ENCODE measurements at regions not wholly inside any gene's neighbourhood (a gene's known extent, or its start where the extent isn't known, plus 50 kb on each side); places are given as distances from the start of the nearest gene placed in this dataset.

GRCh38 chr1:95716550-95716949, 482.5 kb downstream of the RWDD3 start:
- WGBS, 2 donors = 78 to 83% methylated on average over 5 of the region's 5 CpGs
- no peak overlapping the region for H3K27ac ChIP-seq (ENCODE audit: low read depth in 1 of 2, low read length in 2 of 2)
- ATAC-seq (ENCODE audit: low FRiP score) (no peak), DNase-seq (no peak)
- no peaks in the 10 kb centered on the region for H3K9me3 ChIP-seq (ENCODE audit: control insufficient read depth, low read length)
- H3K4me3 ChIP-seq (ENCODE audit: low read length in 2 of 2) = no peak overlapping the region
- intact Hi-C loops (cut with DNase I) = no loop called here
- H3K27me3 ChIP-seq (ENCODE audit: control insufficient read depth in 1 of 2, insufficient read depth in 2 of 2, low read length in 1 of 2) = no peaks in the 10 kb centered on the region
- H3K4me1 ChIP-seq (ENCODE audit: control insufficient read depth in 1 of 2, insufficient read depth in 2 of 2, low read length in 2 of 2) = no peaks in the 10 kb centered on the region
- H3K36me3 ChIP-seq (ENCODE audit: control insufficient read depth in 1 of 2, insufficient read depth in 2 of 2, low read length in 1 of 2) = no peaks in the 10 kb centered on the region

- H3K27ac ChIP-seq (ENCODE audit: low read depth in 1 of 2, low read length in 2 of 2) = no peak overlapping the region
- 86 to 97% methylated on average over 1 of the region's 1 CpG for WGBS, 2 donors
- intact Hi-C loops (cut with DNase I) = no loop called here
- ATAC-seq (ENCODE audit: low FRiP score) = no peak
- DNase-seq = no peak
- H3K4me1 ChIP-seq (ENCODE audit: control insufficient read depth in 1 of 2, insufficient read depth in 2 of 2, low read length in 2 of 2) = no peaks in the 10 kb centered on the region
- H3K27me3 ChIP-seq (ENCODE audit: control insufficient read depth in 1 of 2, insufficient read depth in 2 of 2, low read length in 1 of 2) = no peaks in the 10 kb centered on the region
- no peaks in the 10 kb centered on the region for H3K36me3 ChIP-seq (ENCODE audit: control insufficient read depth in 1 of 2, insufficient read depth in 2 of 2, low read length in 1 of 2)
- H3K4me3 ChIP-seq (ENCODE audit: low read length in 2 of 2) = no peak overlapping the region
- no peaks in the 10 kb centered on the region for H3K9me3 ChIP-seq (ENCODE audit: control insufficient read depth, low read length)
Observed at GRCh38 chr1:95723346-95723745, 489.3 kb downstream of the RWDD3 start.

GRCh38 chr1:95728841-95729240, 494.8 kb downstream of the RWDD3 start:
- Histone ChIP-seq H3K27ac (ENCODE audit: low read depth in 1 of 2, low read length in 2 of 2) (no peak overlapping the region), H3K36me3 (ENCODE audit: control insufficient read depth in 1 of 2, insufficient read depth in 2 of 2, low read length in 1 of 2) (no peaks in the 10 kb centered on the region), H3K4me3 (ENCODE audit: low read length in 2 of 2) (no peak overlapping the region), H3K9me3 (ENCODE audit: control insufficient read depth, low read length) (no peaks in the 10 kb centered on the region), H3K27me3 (ENCODE audit: control insufficient read depth in 1 of 2, insufficient read depth in 2 of 2, low read length in 1 of 2) (no peaks in the 10 kb centered on the region), H3K4me1 (ENCODE audit: control insufficient read depth in 1 of 2, insufficient read depth in 2 of 2, low read length in 2 of 2) (no peaks in the 10 kb centered on the region)
- intact Hi-C loops (cut with DNase I) = no loop called here
- 78 to 82% methylated on average over 2 of the region's 2 CpGs for WGBS, 2 donors
- no peak for DNase-seq
- no peak for ATAC-seq (ENCODE audit: low FRiP score)

- WGBS, 2 donors = 60 to 62% methylated on average over 3 of the region's 3 CpGs
- no peak overlapping the region for H3K4me3 ChIP-seq (ENCODE audit: low read length in 2 of 2)
- no peak overlapping the region for H3K27ac ChIP-seq (ENCODE audit: low read depth in 1 of 2, low read length in 2 of 2)
- no peaks in the 10 kb centered on the region for H3K9me3 ChIP-seq (ENCODE audit: control insufficient read depth, low read length)
- intact Hi-C loops (cut with DNase I) = no loop called here
- H3K4me1 ChIP-seq (ENCODE audit: control insufficient read depth in 1 of 2, insufficient read depth in 2 of 2, low read length in 2 of 2) = no peaks in the 10 kb centered on the region
- DNase-seq (no peak), ATAC-seq (ENCODE audit: low FRiP score) (no peak)
- no peaks in the 10 kb centered on the region for H3K36me3 ChIP-seq (ENCODE audit: control insufficient read depth in 1 of 2, insufficient read depth in 2 of 2, low read length in 1 of 2)
- no peaks in the 10 kb centered on the region for H3K27me3 ChIP-seq (ENCODE audit: control insufficient read depth in 1 of 2, insufficient read depth in 2 of 2, low read length in 1 of 2)
Observed at GRCh38 chr1:95730986-95731385, 497.0 kb downstream of the RWDD3 start.

GRCh38 chr1:95731466-95731865, 497.5 kb downstream of the RWDD3 start:
- intact Hi-C loops (cut with DNase I) = no loop called here
- no peak overlapping the region for H3K4me3 ChIP-seq (ENCODE audit: low read length in 2 of 2)
- no peaks in the 10 kb centered on the region for H3K4me1 ChIP-seq (ENCODE audit: control insufficient read depth in 1 of 2, insufficient read depth in 2 of 2, low read length in 2 of 2)
- H3K36me3 ChIP-seq (ENCODE audit: control insufficient read depth in 1 of 2, insufficient read depth in 2 of 2, low read length in 1 of 2) = no peaks in the 10 kb centered on the region
- H3K27me3 ChIP-seq (ENCODE audit: control insufficient read depth in 1 of 2, insufficient read depth in 2 of 2, low read length in 1 of 2) = no peaks in the 10 kb centered on the region
- H3K27ac ChIP-seq (ENCODE audit: low read depth in 1 of 2, low read length in 2 of 2) = no peak overlapping the region
- no peak for DNase-seq
- ATAC-seq (ENCODE audit: low FRiP score) = no peak
- no peaks in the 10 kb centered on the region for H3K9me3 ChIP-seq (ENCODE audit: control insufficient read depth, low read length)

GRCh38 chr1:95733031-95733430, 499.0 kb downstream of the RWDD3 start:
- Histone ChIP-seq H3K4me3 (ENCODE audit: low read length in 2 of 2) (no peak overlapping the region), H3K4me1 (ENCODE audit: control insufficient read depth in 1 of 2, insufficient read depth in 2 of 2, low read length in 2 of 2) (no peaks in the 10 kb centered on the region), H3K27me3 (ENCODE audit: control insufficient read depth in 1 of 2, insufficient read depth in 2 of 2, low read length in 1 of 2) (no peaks in the 10 kb centered on the region), H3K27ac (ENCODE audit: low read depth in 1 of 2, low read length in 2 of 2) (no peak overlapping the region), H3K36me3 (ENCODE audit: control insufficient read depth in 1 of 2, insufficient read depth in 2 of 2, low read length in 1 of 2) (no peaks in the 10 kb centered on the region), H3K9me3 (ENCODE audit: control insufficient read depth, low read length) (no peaks in the 10 kb centered on the region)
- intact Hi-C loops (cut with DNase I) = no loop called here
- DNase-seq (no peak), ATAC-seq (ENCODE audit: low FRiP score) (no peak)
- 46 to 51% methylated on average over 1 of the region's 1 CpG for WGBS, 2 donors

- 82 to 86% methylated on average over 6 of the region's 6 CpGs for WGBS, 2 donors
- H3K9me3 ChIP-seq (ENCODE audit: control insufficient read depth, low read length) = no peaks in the 10 kb centered on the region
- intact Hi-C loops (cut with DNase I) = no loop called here
Observed at GRCh38 chr1:95733671-95734070, 499.7 kb downstream of the RWDD3 start.

GRCh38 chr1:95734560-95734959, 500.6 kb downstream of the RWDD3 start:
- no peak overlapping the region for H3K4me3 ChIP-seq (ENCODE audit: low read length in 2 of 2)
- DNase-seq = no peak
- no peaks in the 10 kb centered on the region for H3K4me1 ChIP-seq (ENCODE audit: control insufficient read depth in 1 of 2, insufficient read depth in 2 of 2, low read length in 2 of 2)
- no peak for ATAC-seq (ENCODE audit: low FRiP score)
- H3K9me3 ChIP-seq (ENCODE audit: control insufficient read depth, low read length) = no peaks in the 10 kb centered on the region
- 80 to 82% methylated on average over 2 of the region's 2 CpGs for WGBS, 2 donors
- H3K27me3 ChIP-seq (ENCODE audit: control insufficient read depth in 1 of 2, insufficient read depth in 2 of 2, low read length in 1 of 2) = no peaks in the 10 kb centered on the region
- H3K27ac ChIP-seq (ENCODE audit: low read depth in 1 of 2, low read length in 2 of 2) = no peak overlapping the region
- H3K36me3 ChIP-seq (ENCODE audit: control insufficient read depth in 1 of 2, insufficient read depth in 2 of 2, low read length in 1 of 2) = no peaks in the 10 kb centered on the region
- intact Hi-C loops (cut with DNase I) = no loop called here

More at GRCh38 chr1:95733671-95734070, 499.7 kb downstream of the RWDD3 start:
- H3K36me3 ChIP-seq (ENCODE audit: control insufficient read depth in 1 of 2, insufficient read depth in 2 of 2, low read length in 1 of 2) = no peaks in the 10 kb centered on the region
- ATAC-seq (ENCODE audit: low FRiP score) = no peak
- H3K4me3 ChIP-seq (ENCODE audit: low read length in 2 of 2) = no peak overlapping the region
- H3K27me3 ChIP-seq (ENCODE audit: control insufficient read depth in 1 of 2, insufficient read depth in 2 of 2, low read length in 1 of 2) = no peaks in the 10 kb centered on the region
- no peak for DNase-seq
- no peaks in the 10 kb centered on the region for H3K4me1 ChIP-seq (ENCODE audit: control insufficient read depth in 1 of 2, insufficient read depth in 2 of 2, low read length in 2 of 2)
- no peak overlapping the region for H3K27ac ChIP-seq (ENCODE audit: low read depth in 1 of 2, low read length in 2 of 2)

- H3K4me1 ChIP-seq (ENCODE audit: control insufficient read depth in 1 of 2, insufficient read depth in 2 of 2, low read length in 2 of 2) = no peaks in the 10 kb centered on the region
- H3K27me3 ChIP-seq (ENCODE audit: control insufficient read depth in 1 of 2, insufficient read depth in 2 of 2, low read length in 1 of 2) = no peaks in the 10 kb centered on the region
- H3K4me3 ChIP-seq (ENCODE audit: low read length in 2 of 2) = no peak overlapping the region
- no peak overlapping the region for H3K27ac ChIP-seq (ENCODE audit: low read depth in 1 of 2, low read length in 2 of 2)
- H3K9me3 ChIP-seq (ENCODE audit: control insufficient read depth, low read length) = peaks cover 1% of the 10 kb centered on the region
- DNase-seq (no peak), ATAC-seq (ENCODE audit: low FRiP score) (no peak)
- intact Hi-C loops (cut with DNase I) = no loop called here
- 13 to 24% methylated on average over 3 of the region's 3 CpGs for whole genome bisulfite sequencing, 2 donors
- no peaks in the 10 kb centered on the region for H3K36me3 ChIP-seq (ENCODE audit: control insufficient read depth in 1 of 2, insufficient read depth in 2 of 2, low read length in 1 of 2)
Observed at GRCh38 chr1:95742591-95743089, 508.6 kb downstream of the RWDD3 start.
